HepG2 (cell line): ENCODE measurements at regions not wholly inside any gene's neighbourhood (a gene's known extent, or its start where the extent isn't known, plus 50 kb on each side); places are given as distances from the start of the nearest gene placed in this dataset.

ENCODE experiments used
- RNF2 ChIP-seq: fragments of 450-650 bp; conservative IDR thresholded peaks from 2 replicates; pipeline ENCODE4 v1.6.1; 2016; ENCODE audit warnings: low read depth
- ZBTB2 ChIP-seq: sonication (generic); formaldehyde crosslinking; IDR thresholded peaks from 2 replicates; pipeline ENCODE4 v1.8.0; 2022; ENCODE audit warnings: low read depth, missing genetic modification reagents
- ZFP82 ChIP-seq: sonication (generic); formaldehyde crosslinking; IDR thresholded peaks from 2 replicates; pipeline ENCODE4 v1.5.1; 2020; ENCODE audit warnings: mild to moderate bottlenecking, missing genetic modification reagents, borderline replicate concordance
- ZHX2 ChIP-seq, 2 experiments: sonication (generic) in 1 of 2; formaldehyde crosslinking in 1 of 2; IDR thresholded peaks; 2 replicates each; pipeline versions ENCODE4 v1.6.1 to v1.9.0; 2014 to 2022; ENCODE audit warnings: antibody characterized with exemption in 1 of 2, borderline replicate concordance in 1 of 2, inconsistent platforms in 1 of 2, low read depth in 1 of 2, missing genetic modification reagents in 1 of 2
- ZNF121 ChIP-seq: sonication (generic); formaldehyde crosslinking; IDR thresholded peaks from 2 replicates; pipeline ENCODE4 v1.5.0; 2020; ENCODE audit warnings: mild to moderate bottlenecking, missing genetic modification reagents
- ZNF142 ChIP-seq: sonication (generic); formaldehyde crosslinking; IDR thresholded peaks from 2 replicates; pipeline ENCODE4 v1.4.0; 2020; ENCODE audit warnings: missing genetic modification reagents
- ZNF33B ChIP-seq: sonication (generic); formaldehyde crosslinking; IDR thresholded peaks from 2 replicates; pipeline ENCODE4 v1.5.1; 2020; ENCODE audit warnings: mild to moderate bottlenecking, missing genetic modification reagents
- ZNF674 ChIP-seq: sonication (generic); formaldehyde crosslinking; IDR thresholded peaks from 2 replicates; pipeline ENCODE4 v1.5.0; 2020; ENCODE audit warnings: low read depth, mild to moderate bottlenecking, missing genetic modification reagents
- TF ChIP-seq, protein P1 (sequence below): IDR thresholded peaks from 2 replicates; pipeline ENCODE4 v1.6.1; 2016; ENCODE audit warnings: missing genetic modification reagents, missing compliant biosample characterization

- TF ChIP-seq ZBTB2 (CRISPR knock-in tag) (peak; percentile 42; the same call in 1 of the 2 replicates), ZNF121 (CRISPR knock-in tag) (peak; percentile 33; the same call in 1 of the 2 replicates), ZHX2 (IDR thresholded peaks at IDR 0.05; ENCODE audit: low read depth) (peak; percentile 65), ZHX2 (CRISPR knock-in tag; IDR thresholded peaks at IDR 0.05; ENCODE audit: borderline replicate concordance) (no peak), ZFP82 (0 out of 2 replicates have a peak, but pooled peaks have one; percentile 70), ZNF33B (CRISPR knock-in tag) (0 out of 2 replicates have a peak, but pooled peaks have one; percentile 34), RNF2 (0 out of 2 replicates have a peak, but pooled peaks have one; percentile 22), ZNF674 (CRISPR knock-in tag) (no peak), ZNF142 (CRISPR knock-in tag) (peak; percentile 60; the same call in 1 of the 2 replicates)
- TF ChIP-seq, protein P1, sequence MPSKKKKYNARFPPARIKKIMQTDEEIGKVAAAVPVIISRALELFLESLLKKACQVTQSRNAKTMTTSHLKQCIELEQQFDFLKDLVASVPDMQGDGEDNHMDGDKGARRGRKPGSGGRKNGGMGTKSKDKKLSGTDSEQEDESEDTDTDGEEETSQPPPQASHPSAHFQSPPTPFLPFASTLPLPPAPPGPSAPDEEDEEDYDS = peak; percentile 87
Observed at GRCh38 chr7:67302113-67303039, 305.7 kb downstream of the TYW1 start (continued).
